GM23248 (cell line): ENCODE measurements at regions not wholly inside any gene's neighbourhood (a gene's known extent, or its start where the extent isn't known, plus 50 kb on each side); places are given as distances from the start of the nearest gene placed in this dataset.

ENCODE experiments used
- EZH2 ChIP-seq: fragments of 200-600 bp; sonication (generic); IDR thresholded peaks from 2 replicates; pipeline ENCODE4 v1.6.1; 2018; ENCODE audit warnings: antibody characterized with exemption, mild to moderate bottlenecking; ENCODE audit not compliant: insufficient read depth, poor library complexity, severe bottlenecking
- EZH2phosphoT487 ChIP-seq: fragments of 200-600 bp; sonication (generic); IDR thresholded peaks from 2 replicates; pipeline ENCODE4 v1.6.1; 2018; ENCODE audit warnings: antibody characterized with exemption, moderate library complexity, mild to moderate bottlenecking, low read depth; ENCODE audit not compliant: insufficient read depth

DNA sequence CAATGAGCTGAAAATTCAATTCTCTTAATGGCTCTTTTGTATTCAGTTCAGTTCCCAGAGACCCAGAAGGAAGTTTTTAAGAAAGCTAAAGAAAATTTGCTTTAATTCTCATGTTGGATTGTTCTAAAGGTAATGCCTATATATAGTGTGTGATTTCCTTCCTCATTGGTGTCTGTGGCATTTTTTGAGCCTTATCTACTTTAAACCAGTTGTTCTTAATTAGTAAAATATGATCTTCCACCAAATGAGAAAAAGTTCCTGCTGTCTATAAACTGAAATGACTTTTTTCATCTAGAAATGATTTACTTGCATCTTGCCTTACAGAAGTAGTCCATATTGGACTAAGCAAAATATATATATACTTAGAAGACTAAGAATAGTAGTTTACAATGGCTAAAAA is 622.1 kb upstream of the KIRREL3 start:
- TF ChIP-seq EZH2phosphoT487 (no peak), EZH2 (no peak)
